Right lung (tissue), 2 donors: ENCODE measurements at regions not wholly inside any gene's neighbourhood (a gene's known extent, or its start where the extent isn't known, plus 50 kb on each side); places are given as distances from the start of the nearest gene placed in this dataset.
A peak's percentile ranks its signal among the peaks of the same experiment; 100 is the strongest.
"Not testable (repeated sequence)": the region's sequence is repeated elsewhere in the genome, so short reads cannot be mapped to it uniquely, and the experiment has no call there.

Experiments used
- DNase-seq, 2 donors: peaks; one replicate each; pipeline ENCODE4 v3.0.0-alpha.2; 2013

GRCh38 chr10:31187607-31188210 is 131.3 kb upstream of the ZEB1 start:
- DNase-seq: no peak

GRCh38 chr10:31188792-31189406 is 130.1 kb upstream of the ZEB1 start:
- no peak for DNase-seq

- no peak for DNase-seq
Measured at GRCh38 chr10:31190488-31190887, 128.5 kb upstream of the ZEB1 start.

GRCh38 chr10:31192475-31192874 is 126.5 kb upstream of the ZEB1 start:
- no peak for DNase-seq

GRCh38 chr10:31194986-31195385 is 124.0 kb upstream of the ZEB1 start:
- no peak for DNase-seq

GRCh38 chr10:31197886-31198285 is 121.1 kb upstream of the ZEB1 start:
- DNase-seq: no peak

GRCh38 chr10:31204090-31204489 is 114.9 kb upstream of the ZEB1 start:
- peak; percentile 49 to 56 for DNase-seq

- DNase-seq: no peak
Measured at GRCh38 chr10:31207636-31208035, 111.4 kb upstream of the ZEB1 start.

GRCh38 chr10:31209478-31209877 is 109.5 kb upstream of the ZEB1 start:
- DNase-seq: no peak

- no peak for DNase-seq
Measured at GRCh38 chr10:31210190-31210589, 108.8 kb upstream of the ZEB1 start.

GRCh38 chr10:31213959-31214358 is 105.1 kb upstream of the ZEB1 start:
- DNase-seq: no peak

GRCh38 chr10:31215052-31215451 is 104.0 kb upstream of the ZEB1 start:
- DNase-seq: no peak

GRCh38 chr10:31219306-31219705 is 99.7 kb upstream of the ZEB1 start:
- DNase-seq: no peak

- not testable (repeated sequence) for DNase-seq
Measured at GRCh38 chr10:31228780-31229179, 90.2 kb upstream of the ZEB1 start.

- DNase-seq: no peak
Measured at GRCh38 chr10:31239961-31240360, 79.1 kb upstream of the ZEB1 start.

- DNase-seq: no peak
Measured at GRCh38 chr10:31242902-31243301, 76.1 kb upstream of the ZEB1 start.

- not testable (repeated sequence) for DNase-seq
Measured at GRCh38 chr10:31251118-31251517, 67.9 kb upstream of the ZEB1 start.

GRCh38 chr10:31253237-31253636 is 65.8 kb upstream of the ZEB1 start:
- no peak for DNase-seq

- DNase-seq: no peak
Measured at GRCh38 chr10:31261511-31262311, 57.3 kb upstream of the ZEB1 start.

GRCh38 chr10:31262672-31263071 is 56.3 kb upstream of the ZEB1 start:
- DNase-seq: peak; percentile 60 to 62

GRCh38 chr10:31263903-31264302 is 55.1 kb upstream of the ZEB1 start:
- no peak for DNase-seq

GRCh38 chr10:31268444-31269303 is 50.3 kb upstream of the ZEB1 start:
- no peak for DNase-seq
